GM23338 (cell line): ENCODE measurements at regions not wholly inside any gene's neighbourhood (a gene's known extent, or its start where the extent isn't known, plus 50 kb on each side); places are given as distances from the start of the nearest gene placed in this dataset.

Experiments
- EZH2 ChIP-seq: fragments of 200-600 bp; sonication (generic); IDR thresholded peaks from one replicate; pipeline ENCODE4 v1.8.0; 2017; ENCODE audit warnings: antibody characterized with exemption, mild to moderate bottlenecking, low read depth; ENCODE audit not compliant: unreplicated experiment
- JUNB ChIP-seq: IDR thresholded peaks from one replicate; pipeline ENCODE4 v1.6.1; 2016; ENCODE audit warnings: antibody characterized with exemption; ENCODE audit not compliant: unreplicated experiment
- STAT1 ChIP-seq: IDR thresholded peaks from one replicate; pipeline ENCODE4 v1.6.1; 2016; ENCODE audit warnings: antibody characterized with exemption; ENCODE audit not compliant: unreplicated experiment
- ZNF114 ChIP-seq: fragments of 250-450 bp; sonication (Bioruptor Pico); IDR thresholded peaks from 2 replicates; pipeline ENCODE4 v1.5.0; 2020; ENCODE audit warnings: mild to moderate bottlenecking, moderate library complexity
- TF ChIP-seq, protein P1 (sequence below), 2 experiments: fragments of 200-600 bp in 1 of 2; sonication (generic) in 1 of 2; conservative IDR thresholded peaks; 2 replicates each; pipeline versions ENCODE4 v1.5.1 to v1.6.1; 2016 to 2017; ENCODE audit warnings: antibody characterized with exemption in 2 of 2, low read depth in 2 of 2, mild to moderate bottlenecking in 2 of 2, moderate library complexity in 1 of 2

GRCh38 chr5:6837095-6837494 is 123.9 kb downstream of the TENT4A start:
- TF ChIP-seq, protein P1, sequence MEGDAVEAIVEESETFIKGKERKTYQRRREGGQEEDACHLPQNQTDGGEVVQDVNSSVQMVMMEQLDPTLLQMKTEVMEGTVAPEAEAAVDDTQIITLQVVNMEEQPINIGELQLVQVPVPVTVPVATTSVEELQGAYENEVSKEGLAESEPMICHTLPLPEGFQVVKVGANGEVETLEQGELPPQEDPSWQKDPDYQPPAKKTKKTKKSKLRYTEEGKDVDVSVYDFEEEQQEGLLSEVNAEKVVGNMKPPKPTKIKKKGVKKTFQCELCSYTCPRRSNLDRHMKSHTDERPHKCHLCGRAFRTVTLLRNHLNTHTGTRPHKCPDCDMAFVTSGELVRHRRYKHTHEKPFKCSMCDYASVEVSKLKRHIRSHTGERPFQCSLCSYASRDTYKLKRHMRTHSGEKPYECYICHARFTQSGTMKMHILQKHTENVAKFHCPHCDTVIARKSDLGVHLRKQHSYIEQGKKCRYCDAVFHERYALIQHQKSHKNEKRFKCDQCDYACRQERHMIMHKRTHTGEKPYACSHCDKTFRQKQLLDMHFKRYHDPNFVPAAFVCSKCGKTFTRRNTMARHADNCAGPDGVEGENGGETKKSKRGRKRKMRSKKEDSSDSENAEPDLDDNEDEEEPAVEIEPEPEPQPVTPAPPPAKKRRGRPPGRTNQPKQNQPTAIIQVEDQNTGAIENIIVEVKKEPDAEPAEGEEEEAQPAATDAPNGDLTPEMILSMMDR (conservative IDR thresholded peaks at IDR 0.05; ENCODE audit: low read depth in 2 of 2) = no peak
- no peak for TF ChIP-seq EZH2
- no peak for TF ChIP-seq JUNB
- TF ChIP-seq STAT1 = no peak
- TF ChIP-seq ZNF114 (CRISPR knock-in tag) = no peak
